Central memory CD4-positive, alpha-beta T cell (primary cell): ENCODE measurements at regions not wholly inside any gene's neighbourhood (a gene's known extent, or its start where the extent isn't known, plus 50 kb on each side); places are given as distances from the start of the nearest gene placed in this dataset.

ENCODE experiments used
- DNase-seq: peaks from one replicate; pipeline ENCODE4 v3.0.0; 2022

DNA sequence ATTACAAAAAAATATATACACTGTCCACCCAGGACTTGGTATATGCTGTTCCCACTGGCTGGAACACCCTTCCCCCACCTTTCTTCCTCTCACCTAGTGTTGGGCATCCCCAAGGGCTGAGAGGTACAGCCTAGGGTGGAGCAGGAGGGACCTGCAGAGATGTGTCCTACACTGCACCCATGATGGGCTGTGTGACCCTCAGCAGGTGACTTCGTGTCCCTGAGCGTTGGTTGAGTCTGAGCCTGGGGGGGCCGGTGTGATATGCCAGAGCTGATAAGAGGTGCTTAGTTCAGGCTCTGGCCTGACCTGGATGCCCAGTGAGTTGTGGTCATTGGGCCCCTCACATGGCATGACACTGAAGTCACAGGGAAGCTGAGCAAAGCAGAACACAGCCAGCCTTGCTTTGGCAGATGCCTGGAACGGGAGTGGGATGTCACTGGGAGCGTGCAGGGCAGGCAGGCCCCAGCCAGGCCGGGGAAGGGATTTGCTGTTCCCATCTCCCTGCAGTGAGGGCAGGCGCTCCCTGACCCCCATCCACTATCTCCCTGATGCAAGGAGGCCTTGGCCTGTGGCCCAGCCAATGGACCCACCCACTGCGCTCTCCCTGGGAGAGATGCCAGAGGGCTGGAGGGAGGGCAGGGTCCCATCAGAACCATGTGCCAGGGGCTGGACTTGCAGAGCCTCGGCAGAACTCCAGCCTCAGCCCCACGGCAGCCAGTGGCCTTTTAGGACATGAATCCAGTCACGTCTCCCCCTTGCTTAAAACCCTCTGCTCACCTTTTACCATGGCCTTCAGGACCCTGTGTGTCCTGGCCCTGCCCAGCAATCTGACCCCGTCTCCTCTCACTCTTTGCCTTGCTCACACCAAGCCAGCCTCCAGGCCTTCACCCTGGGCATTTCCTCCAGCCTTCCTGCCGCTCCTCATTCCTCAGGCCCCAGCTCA is 138.9 kb downstream of the MN1 start:
- no peak for DNase-seq

DNA sequence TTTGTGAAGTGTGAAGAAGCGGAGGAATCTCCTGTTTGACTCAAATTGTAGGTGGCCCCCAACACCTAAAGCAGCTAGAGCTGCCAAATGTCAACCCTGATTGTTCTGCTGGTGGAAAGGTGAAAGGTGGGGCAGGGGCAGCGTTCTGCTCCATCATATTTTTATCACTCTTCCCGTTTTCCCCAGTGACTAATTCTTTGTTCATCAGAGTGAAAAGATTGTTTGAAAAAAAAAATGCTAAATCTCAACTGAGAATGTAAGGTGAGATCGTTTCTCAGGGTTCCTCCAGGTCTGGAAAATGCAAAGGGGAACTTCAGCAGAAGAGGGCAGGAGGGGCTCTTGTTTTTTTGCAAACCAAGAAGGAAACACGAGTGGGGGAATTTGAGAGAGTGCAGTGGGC is 137.7 kb downstream of the MN1 start:
- no peak for DNase-seq

DNA sequence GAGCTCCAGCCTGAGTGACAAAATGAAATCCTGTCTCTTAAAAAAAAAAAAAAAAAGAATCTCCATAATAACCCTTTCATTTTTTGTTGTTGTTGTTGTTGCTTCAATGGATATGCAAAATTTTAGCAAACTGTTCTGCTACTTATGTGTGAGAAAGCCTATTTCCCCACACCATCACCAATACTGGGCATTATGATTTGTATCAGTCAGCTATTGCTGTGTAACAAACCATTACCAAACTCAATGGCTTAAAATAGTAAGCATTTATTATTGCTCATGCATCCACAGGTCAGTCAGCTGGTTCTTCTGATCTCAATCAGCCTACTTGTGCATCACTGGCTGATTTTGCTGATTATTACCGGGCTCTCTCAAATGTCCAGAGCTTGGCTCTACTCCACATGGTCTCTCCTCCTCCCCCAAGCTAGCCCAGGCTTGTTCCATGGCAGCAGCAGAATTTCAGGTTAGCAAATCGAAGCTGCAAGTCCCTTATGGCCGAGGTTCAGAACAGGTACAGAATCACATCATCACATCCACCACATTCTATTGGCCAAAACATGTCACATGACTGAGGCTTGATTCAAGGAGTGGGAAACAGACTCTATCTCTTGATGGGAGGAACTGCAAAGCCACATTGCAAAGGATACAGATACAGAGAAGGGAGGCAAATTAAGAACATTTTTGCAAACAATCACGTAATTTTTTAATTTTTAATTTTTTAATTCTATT is 135.1 kb downstream of the MN1 start:
- DNase-seq: no peak

DNA sequence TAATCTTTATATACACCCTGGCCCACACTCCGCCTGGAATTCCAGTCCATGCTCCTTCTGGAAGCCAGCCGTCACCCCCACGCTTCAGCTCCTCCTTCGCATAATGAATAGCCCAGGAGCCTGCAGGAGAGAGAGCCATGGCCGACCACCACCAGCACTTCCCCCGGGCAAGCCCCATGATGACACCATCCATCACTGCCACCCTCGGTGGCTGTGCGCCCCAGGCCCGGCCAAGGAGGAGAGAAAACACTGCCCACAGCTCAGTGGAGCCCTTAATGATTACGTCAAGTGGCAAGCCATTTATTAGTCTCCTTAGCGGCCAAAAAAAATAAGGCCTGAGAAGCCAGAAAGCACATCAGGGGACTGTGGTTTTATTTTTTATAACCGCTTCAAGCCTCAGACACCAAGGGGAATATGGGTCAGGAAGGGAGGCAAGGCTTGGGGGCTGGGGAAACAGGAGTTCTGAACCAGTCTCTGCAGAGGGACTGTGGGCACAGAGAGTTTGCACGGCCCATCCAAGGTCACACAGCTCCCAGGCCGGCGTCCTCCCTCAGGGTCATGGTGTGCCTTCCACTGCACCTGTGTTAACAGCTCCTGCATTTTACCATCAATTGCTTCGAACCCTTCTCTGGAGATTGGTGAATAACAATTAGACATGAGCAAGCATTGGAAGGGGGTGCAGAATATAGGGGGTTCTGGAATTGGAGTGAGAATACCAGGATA is 134.3 kb downstream of the MN1 start:
- DNase-seq: no peak

DNA sequence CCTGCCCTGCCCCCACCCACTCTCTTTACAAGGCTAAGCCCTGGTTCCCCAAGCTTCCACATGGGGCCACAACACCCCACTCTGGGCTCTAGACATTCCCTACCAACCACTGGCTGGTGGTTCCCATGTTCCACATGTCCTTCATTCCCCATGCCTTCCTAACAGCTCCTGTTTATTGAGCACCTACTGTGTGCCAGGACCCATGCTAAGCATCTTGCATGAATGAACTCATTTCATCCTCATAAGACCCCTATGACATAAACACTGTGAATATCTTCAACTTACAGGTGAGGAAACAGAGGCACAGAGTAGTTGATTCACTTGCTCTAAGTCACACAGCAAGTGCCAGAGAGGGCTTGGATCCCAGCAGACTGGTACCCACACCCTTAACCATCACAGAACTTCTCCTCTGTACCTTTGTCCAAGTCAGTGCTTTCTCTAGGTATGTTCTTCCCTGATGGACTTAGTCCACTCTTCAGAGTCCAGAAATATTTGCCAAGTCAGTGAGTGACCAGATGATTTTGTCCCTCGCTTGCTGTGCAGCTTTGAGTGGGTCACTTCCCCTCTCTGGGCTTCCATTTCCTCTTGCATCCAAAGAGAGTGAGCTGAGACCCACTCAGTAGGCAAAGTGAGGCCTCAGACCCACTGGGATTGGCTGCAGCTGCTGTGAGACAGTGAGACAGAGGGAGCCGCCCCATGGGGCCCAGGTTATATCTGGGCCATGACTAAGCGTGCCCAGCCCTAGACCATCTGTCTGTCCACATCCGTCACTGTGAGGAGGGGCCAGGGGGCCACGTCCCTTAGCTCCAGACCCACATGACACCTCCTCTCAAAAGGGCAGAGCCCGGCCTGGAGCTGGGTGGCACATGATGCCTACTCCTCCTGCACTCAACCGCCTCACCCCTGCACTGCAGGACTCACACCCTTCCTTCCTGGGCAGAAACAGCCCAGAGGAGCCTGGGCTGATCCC is 132.4 kb downstream of the MN1 start:
- no peak for DNase-seq

DNA sequence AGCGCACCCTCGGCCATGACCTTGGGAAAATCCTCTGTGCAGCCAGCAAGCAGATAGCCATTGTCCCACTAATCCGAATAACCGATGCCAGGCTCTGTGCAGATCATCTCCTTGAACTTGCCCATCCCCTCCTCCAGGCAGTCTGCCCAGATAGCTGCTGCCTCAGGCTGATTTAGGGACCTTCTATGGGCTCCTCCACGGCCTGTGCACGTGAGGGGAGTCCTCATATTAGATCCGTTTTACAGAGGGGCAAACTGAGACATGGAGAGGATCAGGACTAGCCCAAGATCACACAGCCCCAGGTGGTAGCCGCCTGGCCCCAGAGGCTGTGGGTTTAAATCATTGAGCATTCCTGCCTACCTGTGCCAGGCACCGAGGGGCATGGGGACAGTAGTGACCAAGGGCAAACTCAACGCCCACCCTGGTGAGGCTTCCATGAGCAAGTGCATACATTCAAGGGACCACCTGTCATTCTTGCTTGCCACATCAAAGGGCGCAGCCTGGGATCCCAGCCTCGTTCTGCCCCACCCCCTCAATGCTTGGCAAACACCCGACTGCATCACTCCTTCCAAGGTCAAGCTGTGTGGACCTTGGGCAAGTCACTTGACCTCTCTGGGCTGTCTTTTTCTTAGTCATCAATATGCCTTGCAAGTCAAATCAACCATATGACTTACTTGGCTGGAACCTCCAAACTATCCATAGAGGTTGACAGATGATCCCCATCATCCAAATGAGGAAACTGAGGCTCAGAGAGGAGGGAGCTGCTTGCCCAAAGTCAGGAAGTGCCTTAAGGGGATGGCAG is 131.6 kb downstream of the MN1 start:
- no peak for DNase-seq

DNA sequence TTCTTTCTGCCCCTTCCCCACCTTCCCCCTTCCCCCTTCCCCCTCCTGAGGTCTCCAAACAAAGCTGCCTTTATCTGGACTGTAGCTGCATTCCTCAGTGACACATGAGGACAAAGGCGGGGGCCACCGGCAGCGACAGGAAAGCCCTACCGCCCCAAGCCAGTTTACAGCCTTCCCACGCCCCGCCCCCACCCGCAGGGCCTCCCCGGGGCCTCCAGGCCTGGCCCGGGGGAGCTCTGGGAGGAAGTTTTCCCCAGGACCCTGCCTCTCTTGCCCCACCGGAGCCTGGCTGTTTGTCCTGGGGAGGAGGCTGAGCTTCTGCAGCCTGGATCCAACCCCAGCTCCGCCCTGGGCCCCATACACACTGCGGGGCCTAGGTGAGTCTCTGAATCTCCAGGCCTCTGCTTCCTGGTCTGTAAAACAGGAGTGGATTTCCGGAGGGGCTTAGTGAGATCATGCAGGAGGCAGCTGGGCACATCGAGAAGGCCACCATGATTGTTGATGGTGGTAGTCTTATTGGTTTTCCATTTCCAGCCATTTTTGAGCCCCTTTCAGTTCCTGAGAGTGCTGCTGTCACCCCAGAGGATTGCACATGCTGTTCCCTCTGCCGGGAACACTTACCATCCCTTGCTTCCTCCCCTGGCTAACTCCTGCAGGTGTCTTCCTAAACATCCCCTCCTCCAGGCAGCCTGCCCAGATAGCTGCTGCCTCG is 130.7 kb downstream of the MN1 start:
- no peak for DNase-seq

DNA sequence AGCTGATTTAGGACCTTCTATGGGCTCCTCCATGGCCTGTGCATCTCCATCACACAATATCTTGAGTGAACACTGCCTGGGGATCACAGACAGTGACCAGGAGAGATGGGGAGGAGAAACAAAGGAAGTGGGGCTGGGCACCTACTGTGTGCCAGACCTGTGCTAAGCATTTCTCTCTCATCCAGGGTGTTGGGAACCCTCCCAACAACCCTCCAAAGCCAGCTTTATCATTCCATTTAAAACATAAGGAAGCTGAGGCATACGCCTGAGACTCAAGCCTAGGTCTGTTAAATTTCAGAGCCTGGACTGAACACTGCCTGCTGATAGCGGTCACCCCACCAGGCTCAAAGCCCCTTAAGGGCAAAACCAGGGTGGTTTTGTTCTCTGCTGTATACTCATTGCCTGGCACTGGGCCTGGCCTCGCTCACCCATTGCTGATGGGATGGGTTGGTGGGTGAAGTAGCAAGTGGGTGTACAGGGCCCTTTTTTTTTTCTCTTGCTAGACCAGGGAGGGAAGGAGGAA is 130.1 kb downstream of the MN1 start:
- DNase-seq: no peak

DNA sequence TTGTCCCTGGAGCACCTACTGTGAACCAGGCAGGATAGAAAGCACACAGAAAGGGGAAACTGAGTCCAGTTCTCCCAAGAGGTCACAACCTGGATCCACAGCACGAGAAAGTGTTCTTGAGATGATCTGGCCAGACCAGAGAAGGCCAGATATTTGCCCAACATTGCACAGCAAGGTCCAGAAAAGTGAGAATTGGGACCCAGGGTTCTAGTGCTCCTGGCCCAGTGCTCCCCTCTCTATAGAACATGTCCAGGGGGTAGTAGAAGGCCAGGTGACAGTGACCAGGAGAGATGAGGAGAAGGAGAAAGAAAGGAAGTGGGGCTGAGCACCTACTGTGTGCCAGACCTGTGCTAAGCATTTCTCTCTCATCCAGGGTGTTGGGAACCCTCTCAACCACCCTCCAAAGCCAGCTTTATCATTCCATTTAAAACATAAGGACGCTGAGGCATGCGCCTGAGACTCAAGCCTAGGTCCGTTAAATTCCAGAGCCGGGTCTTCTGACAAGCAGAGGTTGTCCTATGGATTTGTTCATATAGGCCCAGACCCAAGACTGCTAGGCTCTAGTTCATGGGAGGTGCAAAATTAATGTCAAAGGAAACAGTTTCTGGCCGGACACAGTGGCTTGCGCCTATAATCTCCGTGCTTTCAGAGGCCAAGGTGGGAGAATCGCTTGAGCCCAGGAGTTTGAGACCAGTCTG is 128.7 kb downstream of the MN1 start:
- DNase-seq: no peak

DNA sequence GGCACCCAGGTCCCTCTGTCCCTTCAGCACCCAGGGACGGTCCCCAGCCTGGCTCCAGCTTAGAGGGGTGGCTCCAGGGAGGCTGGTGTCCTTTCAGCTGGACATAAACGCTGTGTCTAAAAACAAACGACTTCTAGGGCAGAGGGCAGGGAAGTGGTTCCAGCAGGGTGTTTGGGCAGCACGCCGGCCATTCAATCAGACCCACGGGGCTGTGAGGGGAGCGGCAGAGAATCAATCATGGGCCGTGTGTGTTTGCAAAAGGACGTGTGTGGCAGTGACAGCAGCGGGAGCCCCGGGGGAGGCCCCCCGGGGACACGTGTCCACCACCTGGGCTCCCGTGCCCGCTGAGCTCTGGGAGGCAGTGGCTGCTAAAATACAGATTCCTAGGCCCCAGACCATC is 127.7 kb downstream of the MN1 start:
- no peak for DNase-seq

DNA sequence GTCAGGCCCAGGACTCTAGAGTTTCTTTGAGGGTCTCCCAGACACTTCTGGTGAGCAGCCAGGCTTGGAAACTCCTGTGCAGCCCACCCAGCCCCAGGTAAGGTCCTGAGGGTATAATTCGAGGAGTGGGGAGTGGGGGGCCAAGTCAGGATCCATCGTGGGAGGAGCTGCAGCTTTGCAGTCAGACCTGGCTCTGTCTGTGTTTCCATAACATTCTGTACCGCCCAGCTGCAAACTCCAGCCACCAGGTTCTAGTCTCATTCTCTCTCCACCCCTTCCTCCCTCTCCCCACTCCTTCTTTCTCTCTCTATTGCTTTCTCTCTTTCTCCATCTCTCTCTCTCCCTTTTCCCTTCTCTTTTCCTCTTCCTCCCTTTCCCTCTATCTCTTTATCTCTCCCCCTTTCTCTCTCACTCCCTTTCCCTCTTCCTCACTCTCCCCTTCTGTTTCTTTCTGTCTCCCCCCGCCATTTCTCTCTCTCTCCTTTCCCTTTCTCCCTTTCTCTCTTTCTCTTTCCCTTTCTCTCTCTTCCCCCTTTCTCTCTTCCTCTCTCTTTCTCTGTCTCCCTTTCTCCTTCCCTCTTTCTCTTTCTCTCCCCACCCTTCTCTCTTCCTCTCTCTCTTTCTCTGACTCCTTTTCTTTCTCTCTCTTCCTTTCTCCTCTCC is 127.2 kb downstream of the MN1 start:
- no peak for DNase-seq

DNA sequence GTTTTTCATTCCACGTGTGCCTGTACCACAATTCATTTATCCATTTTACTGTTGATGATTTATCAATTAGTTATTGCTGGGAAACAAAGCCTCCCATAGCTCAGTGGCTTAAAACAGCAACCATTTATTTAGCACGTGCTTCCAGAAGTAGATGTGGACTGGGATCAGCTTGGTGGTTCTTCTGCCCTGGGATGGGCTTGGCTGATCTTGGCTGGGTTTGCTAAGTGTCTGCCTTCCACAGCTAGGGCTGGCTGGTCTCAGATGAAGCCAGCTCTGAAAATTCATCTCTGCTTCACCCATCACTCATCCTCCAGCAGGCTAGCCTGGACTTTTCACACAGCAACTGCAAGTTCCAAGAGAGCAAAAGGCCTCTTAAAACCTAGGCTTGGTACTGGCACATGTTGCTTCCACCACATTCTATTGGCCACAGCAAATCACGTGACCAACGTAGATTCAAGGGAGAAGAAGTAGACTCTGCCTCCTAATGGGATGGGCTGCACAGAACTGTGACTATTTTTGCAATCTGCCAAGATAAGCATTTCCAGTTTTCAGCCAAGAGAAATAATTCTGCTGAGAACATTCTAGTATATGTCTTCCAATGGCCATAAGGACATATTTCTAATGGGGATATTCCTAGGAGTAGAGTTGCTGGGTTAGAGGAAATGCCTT is 124.9 kb downstream of the MN1 start:
- no peak for DNase-seq

DNA sequence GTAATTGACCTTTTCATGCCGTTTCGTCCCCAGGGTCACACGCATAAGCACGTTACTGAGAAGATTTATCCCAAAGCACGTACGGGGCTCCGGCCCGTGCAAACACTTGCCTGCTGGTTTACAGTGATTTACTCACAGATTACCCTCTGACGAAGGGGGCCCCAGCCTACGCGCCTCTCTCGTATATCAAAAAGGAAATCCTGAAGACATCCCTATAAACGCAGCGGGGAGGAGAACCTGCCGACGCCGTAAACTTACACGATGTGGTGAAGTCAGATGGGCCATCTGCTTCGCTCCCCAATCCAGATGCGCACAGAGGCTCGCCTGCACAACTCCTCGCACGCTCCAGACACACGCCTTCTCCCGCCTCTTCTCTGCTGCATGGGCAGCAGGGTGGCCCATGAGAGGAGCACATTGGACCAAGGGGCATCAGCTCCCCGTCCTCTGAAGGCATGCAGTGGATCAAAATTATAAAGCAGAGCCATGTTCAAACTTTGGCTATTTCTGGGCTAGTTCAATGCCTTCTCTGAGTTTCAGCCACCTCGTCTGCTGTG is 123.6 kb downstream of the MN1 start:
- DNase-seq: no peak

DNA sequence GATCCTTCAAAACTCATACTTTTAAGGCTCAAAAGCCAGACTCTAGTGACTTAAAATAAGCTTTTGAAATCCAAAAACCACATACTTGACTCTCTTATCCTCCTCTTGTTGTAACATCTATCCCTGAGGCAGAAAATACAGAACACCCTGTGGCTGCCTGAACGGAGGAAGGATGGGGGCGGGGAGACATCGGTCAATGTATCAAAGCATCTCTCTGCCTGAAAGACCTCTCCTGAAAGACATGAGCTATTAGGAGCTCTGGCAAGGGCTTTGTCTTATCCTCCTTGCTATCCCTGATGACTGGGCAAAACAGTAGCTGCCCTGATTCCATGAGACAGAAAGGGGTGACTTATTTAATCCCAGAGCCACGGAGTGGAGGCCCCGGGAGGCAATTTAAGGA is 122.4 kb downstream of the MN1 start:
- DNase-seq: no peak

DNA sequence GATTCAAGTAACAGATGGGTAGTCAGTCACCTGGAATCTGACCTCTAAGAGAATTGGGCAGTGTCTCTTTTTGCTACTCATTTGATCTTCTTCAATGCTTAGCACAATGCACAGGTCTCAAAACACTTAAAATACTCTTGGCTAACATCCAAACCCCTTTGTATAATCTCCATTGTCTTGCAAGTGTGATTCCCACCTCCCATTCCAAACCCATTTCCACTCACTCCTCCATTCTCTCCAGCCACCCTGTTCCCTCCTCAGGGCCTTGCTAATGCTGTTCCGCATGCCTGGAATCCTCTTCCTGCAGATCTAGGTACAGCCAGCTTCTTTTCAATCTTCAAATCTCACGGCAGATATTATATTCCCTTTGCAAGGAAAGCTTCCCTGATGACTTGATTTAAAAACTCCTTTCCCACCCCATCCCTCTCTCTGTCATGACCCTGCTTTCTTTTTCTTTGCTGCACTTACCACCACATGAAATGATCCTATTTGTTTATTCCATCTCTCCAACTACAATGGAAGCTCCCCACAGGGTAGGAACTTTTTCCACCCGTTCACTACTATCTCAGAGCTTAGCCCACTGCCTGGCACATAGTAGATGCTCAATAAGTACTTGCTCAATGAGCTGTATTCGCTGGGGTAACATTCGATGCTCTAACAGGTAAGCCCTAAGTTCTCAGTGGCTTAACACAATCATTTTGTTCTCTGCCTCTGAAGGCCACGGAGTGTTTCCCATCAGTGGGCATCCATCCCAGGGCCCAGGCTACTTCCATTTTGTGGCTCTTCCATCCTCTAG is 121.7 kb downstream of the MN1 start:
- DNase-seq: no peak

DNA sequence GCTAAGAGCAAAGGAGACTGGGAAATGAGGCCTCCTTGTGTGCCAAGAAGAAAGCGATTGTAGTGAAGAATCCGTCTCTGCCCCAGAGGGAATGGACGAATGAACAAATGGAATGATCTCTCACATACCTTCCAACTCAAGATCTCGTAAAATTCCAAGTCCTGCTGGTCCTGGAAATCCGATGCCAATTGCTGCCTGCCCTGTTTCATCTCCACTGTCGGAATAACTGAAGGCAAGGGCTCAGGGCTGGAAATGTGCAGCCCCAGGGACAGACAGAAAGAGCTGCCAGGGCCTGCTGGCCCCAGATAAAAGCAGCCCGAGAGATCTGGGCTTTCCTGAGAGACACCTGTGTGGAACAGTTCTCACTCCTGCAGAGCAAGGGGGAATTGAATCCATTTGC is 120.9 kb downstream of the MN1 start:
- DNase-seq: no peak

DNA sequence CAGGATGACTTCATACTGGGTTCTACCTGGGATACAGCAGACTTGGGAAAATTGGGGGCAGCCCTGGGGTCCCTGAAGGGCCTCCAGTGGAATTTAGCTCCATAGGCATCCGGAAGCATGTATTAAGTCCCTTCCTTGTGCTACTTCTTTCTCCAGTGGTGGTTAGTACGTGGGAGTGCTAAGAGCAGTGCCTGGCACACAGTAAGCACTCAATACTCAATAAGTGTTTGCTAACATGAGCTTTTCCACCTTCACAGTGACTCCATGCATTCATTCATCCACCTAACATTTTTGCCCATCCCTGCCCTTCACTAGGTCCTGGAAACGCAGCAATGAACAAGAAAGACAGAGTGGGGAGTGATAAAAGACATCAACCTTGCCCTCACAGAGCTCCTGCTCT is 120.5 kb downstream of the MN1 start:
- DNase-seq: no peak

DNA sequence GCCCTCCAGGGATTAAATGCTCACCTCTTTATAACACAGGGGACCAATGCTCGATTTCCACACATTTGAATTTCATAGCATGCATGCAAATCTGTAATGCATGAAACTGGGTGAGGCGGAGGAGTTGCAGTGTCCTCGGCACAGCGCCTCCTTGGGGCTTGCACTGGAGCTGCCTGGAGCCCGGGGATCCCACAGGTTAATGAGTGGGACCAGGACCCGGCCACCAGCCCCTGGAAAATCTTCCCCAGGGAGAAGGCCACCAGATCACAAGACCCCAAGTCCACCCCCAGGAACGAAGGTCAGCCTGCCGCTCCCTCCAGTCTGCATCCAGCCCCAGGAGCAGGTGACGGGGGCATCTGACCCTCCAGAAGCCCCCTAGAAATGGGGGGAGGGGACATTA is 119.1 kb downstream of the MN1 start:
- no peak for DNase-seq
